ENCODE measurements at regions not wholly inside any gene's neighbourhood (a gene's known extent, or its start where the extent isn't known, plus 50 kb on each side); places are given as distances from the start of the nearest gene placed in this dataset.

DNA sequence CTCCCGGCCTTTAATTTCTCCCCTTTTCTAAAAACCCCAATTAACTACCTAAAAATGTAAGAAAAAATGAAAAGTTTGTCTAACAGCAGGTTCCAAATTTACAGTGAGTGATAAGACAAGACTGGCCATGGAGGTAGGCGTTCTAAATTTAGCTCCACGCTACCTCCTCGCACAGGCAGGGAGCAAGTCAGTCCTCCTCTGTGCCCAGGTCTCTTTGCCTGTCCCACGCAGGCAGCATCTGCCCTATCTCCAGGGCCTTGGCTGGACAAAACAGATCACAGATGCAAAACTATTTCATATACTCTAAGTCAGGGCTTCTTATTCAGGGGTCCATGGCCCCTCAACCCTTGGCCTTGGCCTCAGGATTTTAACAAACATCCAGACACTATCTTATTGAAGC, 98.0 kb upstream of the JARID2 start:
- no peak overlapping the region for H3K4ac ChIP-seq (ENCODE audit: low read depth, low read length)
- Mint-ChIP-seq H3K27me3 (ENCODE audit: low read depth) (no peaks in the 10 kb centered on the region; the same call in 1 of the 2 replicates), H3K4me3 (no peak overlapping the region), H3K36me3 (ENCODE audit: insufficient read depth in 1 of 3, low read depth in 3 of 3) (no peaks in the 10 kb centered on the region), H3K4me1 (peaks cover 3 to 5% of the 10 kb centered on the region in 2 experiments; a peak in 3 of 4 replicates), H3K9me3 (no peaks in the 10 kb centered on the region), H3K27ac (no peak overlapping the region)
- no peak for DNase-seq
- H2BK5ac ChIP-seq (ENCODE audit: insufficient read length, low read length): no peak overlapping the region
- no peak overlapping the region for H3K27ac ChIP-seq (ENCODE audit: insufficient read length, low read depth, low read length)
- TF ChIP-seq, protein P1, sequence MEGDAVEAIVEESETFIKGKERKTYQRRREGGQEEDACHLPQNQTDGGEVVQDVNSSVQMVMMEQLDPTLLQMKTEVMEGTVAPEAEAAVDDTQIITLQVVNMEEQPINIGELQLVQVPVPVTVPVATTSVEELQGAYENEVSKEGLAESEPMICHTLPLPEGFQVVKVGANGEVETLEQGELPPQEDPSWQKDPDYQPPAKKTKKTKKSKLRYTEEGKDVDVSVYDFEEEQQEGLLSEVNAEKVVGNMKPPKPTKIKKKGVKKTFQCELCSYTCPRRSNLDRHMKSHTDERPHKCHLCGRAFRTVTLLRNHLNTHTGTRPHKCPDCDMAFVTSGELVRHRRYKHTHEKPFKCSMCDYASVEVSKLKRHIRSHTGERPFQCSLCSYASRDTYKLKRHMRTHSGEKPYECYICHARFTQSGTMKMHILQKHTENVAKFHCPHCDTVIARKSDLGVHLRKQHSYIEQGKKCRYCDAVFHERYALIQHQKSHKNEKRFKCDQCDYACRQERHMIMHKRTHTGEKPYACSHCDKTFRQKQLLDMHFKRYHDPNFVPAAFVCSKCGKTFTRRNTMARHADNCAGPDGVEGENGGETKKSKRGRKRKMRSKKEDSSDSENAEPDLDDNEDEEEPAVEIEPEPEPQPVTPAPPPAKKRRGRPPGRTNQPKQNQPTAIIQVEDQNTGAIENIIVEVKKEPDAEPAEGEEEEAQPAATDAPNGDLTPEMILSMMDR (conservative IDR thresholded peaks at IDR 0.05): no peak
- no peak overlapping the region for H2BK15ac ChIP-seq (ENCODE audit: low read depth, low read length)
- no peak overlapping the region for H3K56ac ChIP-seq (ENCODE audit: insufficient read length, low read depth, low read length)
- H3K9ac ChIP-seq (ENCODE audit: extremely low read depth, insufficient read length, low read length): no peak overlapping the region
- H2AK5ac ChIP-seq (ENCODE audit: insufficient read length, low read length): no peak overlapping the region
- H3K9me3 ChIP-seq (ENCODE audit: control insufficient read depth, low read depth, low read length): no peaks in the 10 kb centered on the region
- WGBS (ENCODE audit: extremely low coverage, insufficient read length, low lambda C conversion rate): no CpG with 5 or more reads among the region's 5 CpGs
- no peaks in the 10 kb centered on the region for H3K79me2 ChIP-seq (ENCODE audit: insufficient read depth, low read length)
- H2BK120ac ChIP-seq (ENCODE audit: low read depth, low read length, poor library complexity, severe bottlenecking): no peak overlapping the region
- H4K8ac ChIP-seq (replicated peaks; ENCODE audit: insufficient read length, low read depth, low read length): no peak overlapping the region
- no peaks in the 10 kb centered on the region for H3K79me1 ChIP-seq (ENCODE audit: insufficient read depth, low read depth, low read length, poor library complexity, severe bottlenecking)
- no peaks in the 10 kb centered on the region for H3K27me3 ChIP-seq (ENCODE audit: insufficient read depth, low read length)
- H3K23me2 ChIP-seq (ENCODE audit: insufficient read length, low read depth, low read length, poor library complexity, severe bottlenecking): no peaks in the 10 kb centered on the region
- H3K14ac ChIP-seq (ENCODE audit: insufficient read depth, low read length): no peak overlapping the region
- H3K23ac ChIP-seq (ENCODE audit: insufficient read length, low read depth, low read length): no peak overlapping the region
- H3K4me1 ChIP-seq (ENCODE audit: insufficient read depth, low read length): no peaks in the 10 kb centered on the region
- no peak overlapping the region for H2AFZ ChIP-seq (ENCODE audit: low read length)
- no peak overlapping the region for H3K4me2 ChIP-seq (ENCODE audit: insufficient read depth, insufficient read length, low read length)
- no peaks in the 10 kb centered on the region for H4K20me1 ChIP-seq (ENCODE audit: control insufficient read depth, insufficient read depth, insufficient read length)
- H4K91ac ChIP-seq (ENCODE audit: insufficient read length, low read depth, low read length): no peak overlapping the region
- H3K18ac ChIP-seq (ENCODE audit: insufficient read length, low read depth, low read length): no peak overlapping the region
- no peak overlapping the region for H2BK20ac ChIP-seq (ENCODE audit: low read depth, low read length, poor library complexity, severe bottlenecking)
- no peak overlapping the region for H2BK12ac ChIP-seq (ENCODE audit: insufficient read length, low read depth, low read length)
- H3T11ph ChIP-seq (ENCODE audit: low read length): no peak overlapping the region
- no peak overlapping the region for H4K5ac ChIP-seq (ENCODE audit: insufficient read length, low read depth, low read length)
